ENCODE measurements at regions not wholly inside any gene's neighbourhood (a gene's known extent, or its start where the extent isn't known, plus 50 kb on each side); places are given as distances from the start of the nearest gene placed in this dataset.

- Histone ChIP-seq H3K9me3 (ENCODE audit: control insufficient read depth, insufficient read depth, low read depth, low read length) (no peaks in the 10 kb centered on the region), H3K4me3 (ENCODE audit: low read depth in 2 of 2, low read length in 2 of 2) (no peak overlapping the region), H3K4me1 (ENCODE audit: control insufficient read depth, insufficient read depth, low read length) (no peaks in the 10 kb centered on the region), H3K27me3 (ENCODE audit: control insufficient read depth, insufficient read depth, low read length) (peaks cover 1% of the 10 kb centered on the region), H3K27ac (ENCODE audit: low read length) (no peak overlapping the region), H3K36me3 (ENCODE audit: control insufficient read depth, insufficient read depth, low read length) (no peaks in the 10 kb centered on the region)
- in situ Hi-C loops (cut with HindIII; ENCODE audit: low pct_unique_long_range_greater_than_20kb, low sequenced_read_pairs), result no loop called here
- ChIA-PET CTCF (no interaction called here), POLR2A (no interaction called here)
- ATAC-seq, result no peak
- no TSS peak for BruUV-seq (replicated peaks)
- intact Hi-C loops (cut with micrococcal nuclease; ENCODE audit: unreplicated experiment), result no loop called here
- TF ChIP-seq SIN3A (IDR thresholded peaks at IDR 0.05; ENCODE audit: borderline replicate concordance, insufficient read depth, low read depth, low read length) (no peak), TCF7L2 (IDR thresholded peaks at IDR 0.05; ENCODE audit: low read depth, low read length) (no peak), REST (IDR thresholded peaks at IDR 0.05; ENCODE audit: insufficient read depth in 1 of 2, low read depth in 2 of 2, low read length in 1 of 2) (no peak), CTCF (IDR thresholded peaks at IDR 0.05) (no peak), POLR2AphosphoS5 (IDR thresholded peaks at IDR 0.05; ENCODE audit: low read depth, low read length) (no peak)
- DNase-seq (ENCODE audit: low read depth, low spot score), result no peak
Measured at GRCh38 chrX:110426155-110426504, 67.5 kb downstream of the RTL9 start.

- Histone ChIP-seq H3K9me3 (ENCODE audit: control insufficient read depth, insufficient read depth, low read depth, low read length) (no peaks in the 10 kb centered on the region), H3K27me3 (ENCODE audit: control insufficient read depth, insufficient read depth, low read length) (peaks cover 5% of the 10 kb centered on the region), H3K4me3 (ENCODE audit: low read depth in 2 of 2, low read length in 2 of 2) (no peak overlapping the region), H3K4me1 (ENCODE audit: control insufficient read depth, insufficient read depth, low read length) (no peaks in the 10 kb centered on the region), H3K27ac (ENCODE audit: low read length) (no peak overlapping the region), H3K36me3 (ENCODE audit: control insufficient read depth, insufficient read depth, low read length) (no peaks in the 10 kb centered on the region)
- ChIA-PET CTCF (no interaction called here), POLR2A (no interaction called here)
- no peak for DNase-seq (ENCODE audit: low read depth, low spot score)
- TF ChIP-seq TCF7L2 (IDR thresholded peaks at IDR 0.05; ENCODE audit: low read depth, low read length), result no peak
- ATAC-seq, result no peak
- in situ Hi-C loops (cut with HindIII; ENCODE audit: low pct_unique_long_range_greater_than_20kb, low sequenced_read_pairs) (no loop called here), intact Hi-C loops (cut with micrococcal nuclease; ENCODE audit: unreplicated experiment) (no loop called here)
- no TSS peak for BruUV-seq (replicated peaks)
Measured at GRCh38 chrX:110427076-110427475, 68.4 kb downstream of the RTL9 start.

GRCh38 chrX:110428144-110428543 is 69.5 kb downstream of the RTL9 start:
- intact Hi-C loops (cut with micrococcal nuclease; ENCODE audit: unreplicated experiment) (no loop called here), in situ Hi-C loops (cut with HindIII; ENCODE audit: low pct_unique_long_range_greater_than_20kb, low sequenced_read_pairs) (no loop called here)
- no peak for ATAC-seq
- TF ChIP-seq REST (IDR thresholded peaks at IDR 0.05; ENCODE audit: insufficient read depth in 1 of 2, low read depth in 2 of 2, low read length in 1 of 2) (no peak), POLR2AphosphoS5 (IDR thresholded peaks at IDR 0.05; ENCODE audit: low read depth, low read length) (no peak), SIN3A (IDR thresholded peaks at IDR 0.05; ENCODE audit: borderline replicate concordance, insufficient read depth, low read depth, low read length) (no peak), CTCF (IDR thresholded peaks at IDR 0.05) (no peak), TCF7L2 (IDR thresholded peaks at IDR 0.05; ENCODE audit: low read depth, low read length) (no peak)
- no peak for DNase-seq (ENCODE audit: low read depth, low spot score)
- BruUV-seq (replicated peaks), result no TSS peak
- ChIA-PET POLR2A (no interaction called here), CTCF (no interaction called here)
- no peaks in the 10 kb centered on the region for H3K4me1 ChIP-seq (ENCODE audit: control insufficient read depth, insufficient read depth, low read length)
- no peak overlapping the region for H3K27ac ChIP-seq (ENCODE audit: low read length)
- H3K27me3 ChIP-seq (ENCODE audit: control insufficient read depth, insufficient read depth, low read length), result peaks cover 5% of the 10 kb centered on the region
- no peak overlapping the region for H3K4me3 ChIP-seq (ENCODE audit: low read depth in 2 of 2, low read length in 2 of 2)
- H3K36me3 ChIP-seq (ENCODE audit: control insufficient read depth, insufficient read depth, low read length), result no peaks in the 10 kb centered on the region
- H3K9me3 ChIP-seq (ENCODE audit: control insufficient read depth, insufficient read depth, low read depth, low read length), result no peaks in the 10 kb centered on the region

All from Panc1 (cell line).